ENCODE measurements at regions not wholly inside any gene's neighbourhood (a gene's known extent, or its start where the extent isn't known, plus 50 kb on each side); places are given as distances from the start of the nearest gene placed in this dataset.

- TF ChIP-seq GLIS3 (CRISPR knock-in tag; IDR thresholded peaks at IDR 0.05) (no peak), TOX (CRISPR knock-in tag; IDR thresholded peaks at IDR 0.05; ENCODE audit: borderline replicate concordance) (no peak), ZC3H10 (CRISPR knock-in tag; IDR thresholded peaks at IDR 0.05) (no peak), PATZ1 (CRISPR knock-in tag; IDR thresholded peaks at IDR 0.05; ENCODE audit: borderline replicate concordance) (no peak), PPARA (CRISPR knock-in tag; IDR thresholded peaks at IDR 0.05; ENCODE audit: borderline replicate concordance) (no peak), CSDC2 (CRISPR knock-in tag; IDR thresholded peaks at IDR 0.05) (no peak), ZNF565 (CRISPR knock-in tag; conservative IDR thresholded peaks at IDR 0.05; ENCODE audit: low read depth) (no peak), OSR1 (CRISPR knock-in tag; IDR thresholded peaks at IDR 0.05) (no peak), ARNTL (CRISPR knock-in tag; IDR thresholded peaks at IDR 0.05; ENCODE audit: borderline replicate concordance, low read depth) (no peak), RARB (CRISPR knock-in tag; IDR thresholded peaks at IDR 0.05) (no peak), BACH2 (CRISPR knock-in tag; IDR thresholded peaks at IDR 0.05; ENCODE audit: borderline replicate concordance) (no peak), CSRNP3 (CRISPR knock-in tag; IDR thresholded peaks at IDR 0.05) (no peak), CREB5 (CRISPR knock-in tag; IDR thresholded peaks at IDR 0.05; ENCODE audit: low read depth) (no peak)
- no peak for ATAC-seq
Measured at GRCh38 chr5:167880420-167880819, 411.0 kb upstream of the WWC1 start.

- ATAC-seq: no peak
Measured at GRCh38 chr5:167881041-167881440, 410.4 kb upstream of the WWC1 start.

GRCh38 chr5:167886196-167886595 lies 405.2 kb upstream of the WWC1 start:
- ATAC-seq: no peak
- TF ChIP-seq PATZ1 (CRISPR knock-in tag; IDR thresholded peaks at IDR 0.05; ENCODE audit: borderline replicate concordance) (no peak), CREB5 (CRISPR knock-in tag; IDR thresholded peaks at IDR 0.05; ENCODE audit: low read depth) (no peak), ZNF565 (CRISPR knock-in tag; conservative IDR thresholded peaks at IDR 0.05; ENCODE audit: low read depth) (no peak), ESRRG (CRISPR knock-in tag; IDR thresholded peaks at IDR 0.05) (no peak), SNAI2 (CRISPR knock-in tag; IDR thresholded peaks at IDR 0.05) (no peak), POU6F1 (CRISPR knock-in tag; IDR thresholded peaks at IDR 0.05; ENCODE audit: borderline replicate concordance, low read depth) (no peak)

More at GRCh38 chr5:167881041-167881440, 410.4 kb upstream of the WWC1 start:
- TF ChIP-seq ESRRG (CRISPR knock-in tag; IDR thresholded peaks at IDR 0.05) (no peak), OSR1 (CRISPR knock-in tag; IDR thresholded peaks at IDR 0.05) (no peak), SNAI2 (CRISPR knock-in tag; IDR thresholded peaks at IDR 0.05) (no peak), CSDC2 (CRISPR knock-in tag; IDR thresholded peaks at IDR 0.05) (no peak), ISL1 (CRISPR knock-in tag; IDR thresholded peaks at IDR 0.05) (no peak), TSHZ2 (CRISPR knock-in tag; IDR thresholded peaks at IDR 0.05) (no peak), CSRNP3 (CRISPR knock-in tag; IDR thresholded peaks at IDR 0.05) (no peak), ZNF70 (CRISPR knock-in tag; IDR thresholded peaks at IDR 0.05) (no peak)

Measured in SK-N-SH treated with all-trans-retinoic acid at 6 μM for 48 hours (cell line).